PC-3 (cell line): ENCODE measurements at regions not wholly inside any gene's neighbourhood (a gene's known extent, or its start where the extent isn't known, plus 50 kb on each side); places are given as distances from the start of the nearest gene placed in this dataset.
"Not testable (repeated sequence)": the region's sequence is repeated elsewhere in the genome, so short reads cannot be mapped to it uniquely, and the experiment has no call there.

Experiments
- CTCF ChIP-seq: fragments of 300-600 bp; sonication (generic); conservative IDR thresholded peaks from 2 replicates; pipeline ENCODE4 v1.5.1; 2017; ENCODE audit warnings: antibody characterized with exemption, low read depth, mild to moderate bottlenecking, low read length
- EZH2 ChIP-seq: fragments of 300-600 bp; sonication (generic); IDR thresholded peaks from one replicate; pipeline ENCODE4 v1.6.1; 2017; ENCODE audit warnings: antibody characterized with exemption, mild to moderate bottlenecking, low read length; ENCODE audit not compliant: unreplicated experiment
- EZH2phosphoT487 ChIP-seq: fragments of 300-600 bp; sonication (generic); IDR thresholded peaks from 2 replicates; pipeline ENCODE4 v1.6.1; 2018; ENCODE audit warnings: mild to moderate bottlenecking, antibody characterized with exemption, low read length, borderline replicate concordance

GRCh38 chr4:43672265-43672885 lies 776.2 kb downstream of the KCTD8 start:
- not testable (repeated sequence) for TF ChIP-seq CTCF, EZH2, EZH2phosphoT487
